ENCODE measurements at regions not wholly inside any gene's neighbourhood (a gene's known extent, or its start where the extent isn't known, plus 50 kb on each side); places are given as distances from the start of the nearest gene placed in this dataset.

- TF ChIP-seq CTCF (conservative IDR thresholded peaks at IDR 0.05; ENCODE audit: low read depth in 2 of 2), result no peak
- no peak for TF ChIP-seq JUNB (IDR thresholded peaks at IDR 0.05; ENCODE audit: unreplicated experiment)
- TF ChIP-seq EZH2 (IDR thresholded peaks at IDR 0.05; ENCODE audit: low read depth, unreplicated experiment), result no peak
- no peak for TF ChIP-seq ETS1 (IDR thresholded peaks at IDR 0.05)
Observed at GRCh38 chr18:62634979-62635630, 80.2 kb upstream of the PHLPP1 start.

Data from GM23338 (cell line).